GM19397 (cell line): ENCODE measurements at regions not wholly inside any gene's neighbourhood (a gene's known extent, or its start where the extent isn't known, plus 50 kb on each side); places are given as distances from the start of the nearest gene placed in this dataset.
"Not testable (repeated sequence)": the region's sequence is repeated elsewhere in the genome, so short reads cannot be mapped to it uniquely, and the experiment has no call there.

Experiments
- ATAC-seq: cut with Tn5 transposase; IDR thresholded peaks from one replicate; pipeline ENCODE4 v1.9.1; 2021; ENCODE audit warnings: mild to moderate bottlenecking, moderate library complexity; ENCODE audit not compliant: unreplicated experiment

DNA sequence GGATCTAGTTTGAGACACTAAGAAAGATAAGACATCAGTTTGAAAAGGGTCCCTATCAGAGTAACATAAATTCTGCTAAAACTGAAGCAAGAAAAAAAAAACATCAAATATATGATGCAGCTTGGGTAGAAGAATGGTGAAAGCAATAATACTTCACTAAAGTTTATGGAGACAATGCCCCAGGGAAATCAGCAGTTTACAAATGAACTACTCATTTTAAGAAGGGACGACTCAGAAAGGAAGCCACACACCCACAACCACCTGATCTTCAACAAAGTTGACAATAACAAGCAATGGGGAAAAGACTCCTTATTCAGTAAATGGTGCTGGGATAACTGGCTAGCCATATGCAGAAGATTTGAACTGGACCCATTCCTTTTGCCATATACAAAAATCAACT lies 143.5 kb downstream of the TPBG start:
- ATAC-seq = no peak

DNA sequence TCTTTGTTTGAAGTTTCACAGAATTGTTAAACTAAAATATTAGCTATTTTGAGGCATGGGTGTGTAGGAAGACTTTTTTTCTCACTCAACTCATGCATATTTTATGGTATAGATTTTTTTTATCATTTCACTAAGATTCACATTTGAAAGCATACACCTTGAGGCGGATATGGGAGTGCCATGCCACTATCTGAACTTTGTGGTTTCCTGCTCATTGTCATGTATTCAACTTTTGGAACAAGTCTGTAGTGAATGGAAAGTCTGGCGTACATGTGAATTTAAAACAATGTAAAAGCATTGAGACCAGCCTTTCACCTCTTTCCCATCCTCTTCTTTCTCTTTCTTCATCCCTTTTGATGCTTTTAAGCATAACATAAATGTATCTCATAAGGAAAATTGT lies 147.9 kb downstream of the TPBG start:
- ATAC-seq = no peak

DNA sequence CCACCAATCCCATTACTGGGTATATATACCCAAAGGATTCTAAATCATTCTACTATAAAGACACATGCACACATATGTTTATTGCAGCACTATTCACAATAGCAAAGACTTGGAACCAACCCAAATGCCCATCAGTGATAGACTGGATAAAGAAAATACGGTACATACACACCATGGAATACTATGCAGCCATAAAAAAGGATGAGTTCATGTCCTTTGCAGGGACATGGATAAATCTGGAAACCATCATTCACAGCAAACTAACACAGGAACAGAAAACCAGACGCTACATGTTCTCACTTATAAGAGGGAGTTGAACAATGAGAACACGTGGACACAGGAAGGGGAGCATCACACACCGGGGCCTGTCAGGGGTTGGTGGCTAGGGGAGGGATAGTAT lies 154.3 kb downstream of the TPBG start:
- not testable (repeated sequence) for ATAC-seq

DNA sequence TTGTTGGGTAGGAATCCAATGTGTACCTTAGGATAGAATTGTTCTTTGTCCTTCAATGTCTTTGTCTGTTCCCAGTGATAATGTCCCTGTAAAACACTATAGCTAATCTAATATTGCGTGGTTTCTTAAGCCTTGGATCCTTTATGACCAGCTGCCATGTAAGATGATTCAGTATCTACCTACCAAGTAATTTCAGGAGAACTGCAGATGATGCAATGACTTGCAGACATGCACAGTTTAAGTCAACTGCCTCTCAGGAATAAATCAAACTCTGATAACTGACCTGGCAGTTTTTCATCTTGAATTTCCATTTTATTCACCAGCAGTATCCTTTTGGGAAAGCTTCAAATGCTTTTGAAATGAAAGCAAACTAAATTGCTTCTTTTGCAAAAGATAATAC lies 157.8 kb downstream of the TPBG start:
- no peak for ATAC-seq

DNA sequence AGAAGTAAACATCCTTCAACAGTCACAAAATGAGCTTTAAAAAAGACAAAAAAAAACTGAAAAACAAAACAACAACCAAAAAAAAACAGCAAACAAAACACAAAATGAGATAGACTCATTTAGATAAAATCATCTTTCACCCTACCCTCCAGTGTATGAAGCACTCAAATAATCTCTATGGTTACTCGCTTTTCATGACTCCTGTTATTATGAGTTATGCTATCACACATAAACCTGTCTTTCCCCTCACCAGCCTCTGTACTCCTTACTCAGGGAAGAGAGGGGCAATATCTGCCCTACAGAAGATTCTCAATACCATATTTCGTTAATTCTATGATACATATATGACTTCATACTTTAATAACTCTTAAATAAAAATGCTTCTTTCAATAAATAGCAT lies 158.2 kb downstream of the TPBG start:
- no peak for ATAC-seq

DNA sequence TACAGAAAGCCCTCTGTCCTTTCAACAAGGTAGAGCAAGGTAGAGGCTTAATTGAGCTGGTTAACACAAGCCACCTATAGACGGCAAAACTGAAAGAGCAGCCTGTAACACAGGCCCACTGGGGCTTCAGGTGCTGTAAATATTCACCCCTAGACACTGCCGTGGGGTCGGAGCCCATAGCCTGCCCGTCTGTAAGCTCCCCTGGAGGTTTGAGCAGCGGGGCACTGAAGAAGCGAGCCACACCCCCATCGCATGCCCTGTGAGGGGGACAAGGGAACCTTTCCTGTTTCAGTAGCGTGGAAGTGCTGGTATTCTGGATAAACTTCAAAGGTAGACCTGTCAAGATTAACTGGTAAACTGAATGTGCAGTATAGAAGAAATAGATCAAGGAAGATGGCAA lies 160.4 kb downstream of the TPBG start:
- no peak for ATAC-seq

DNA sequence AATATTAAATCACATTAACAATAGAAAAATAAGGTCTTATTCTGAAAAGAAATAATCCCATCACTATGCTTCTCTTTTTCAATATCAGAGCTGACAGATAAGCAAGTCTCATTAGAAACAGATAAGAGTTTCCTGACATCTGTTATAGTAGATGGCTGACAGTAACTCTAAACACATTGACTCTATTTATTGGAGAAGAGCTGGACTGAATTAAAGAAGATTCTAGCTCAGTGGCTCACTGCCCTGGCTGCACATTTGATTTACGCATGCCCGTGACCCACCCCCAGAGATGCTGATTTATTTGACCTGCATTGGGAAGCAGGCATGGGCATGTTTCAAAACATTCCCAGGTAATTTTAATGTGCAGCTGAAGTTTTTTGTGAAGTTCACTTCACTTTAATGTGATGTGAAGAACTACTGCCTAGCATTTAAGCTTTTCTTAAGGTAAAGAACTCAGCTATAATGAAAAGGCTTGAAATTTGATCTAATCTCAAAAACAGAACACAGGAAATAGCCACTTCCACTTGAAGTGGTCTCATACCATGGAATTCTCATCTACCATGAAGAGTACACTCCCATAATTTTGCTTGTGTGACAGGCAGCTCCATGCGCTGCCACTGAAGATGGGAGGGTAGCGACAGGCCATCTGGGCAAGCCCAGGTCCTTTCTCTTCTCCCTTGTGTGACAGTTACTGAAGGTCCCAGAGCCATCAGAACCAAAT lies 162.3 kb downstream of the TPBG start:
- ATAC-seq = no peak

DNA sequence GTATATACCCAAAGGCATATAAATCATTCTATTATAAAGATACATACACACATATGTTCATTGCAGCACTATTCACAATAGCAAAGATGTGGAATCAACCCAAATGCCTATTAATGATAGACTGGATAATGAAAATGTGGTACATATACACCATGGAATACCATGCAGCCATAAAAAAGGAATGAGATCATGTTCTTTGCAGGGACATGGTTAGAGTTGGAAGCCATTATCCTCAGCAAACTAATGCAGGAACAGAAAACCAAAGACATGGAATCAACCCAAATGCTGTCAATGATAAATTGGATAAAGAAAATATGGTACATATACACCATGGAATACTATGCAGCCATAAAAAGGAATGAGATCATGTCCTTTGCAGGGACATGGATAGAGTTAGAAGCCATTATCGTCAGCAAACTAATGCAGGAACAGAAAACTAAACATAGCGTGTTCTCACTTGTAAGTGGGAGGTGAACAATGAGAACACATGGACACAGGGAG lies 166.4 kb downstream of the TPBG start:
- ATAC-seq = not testable (repeated sequence)

DNA sequence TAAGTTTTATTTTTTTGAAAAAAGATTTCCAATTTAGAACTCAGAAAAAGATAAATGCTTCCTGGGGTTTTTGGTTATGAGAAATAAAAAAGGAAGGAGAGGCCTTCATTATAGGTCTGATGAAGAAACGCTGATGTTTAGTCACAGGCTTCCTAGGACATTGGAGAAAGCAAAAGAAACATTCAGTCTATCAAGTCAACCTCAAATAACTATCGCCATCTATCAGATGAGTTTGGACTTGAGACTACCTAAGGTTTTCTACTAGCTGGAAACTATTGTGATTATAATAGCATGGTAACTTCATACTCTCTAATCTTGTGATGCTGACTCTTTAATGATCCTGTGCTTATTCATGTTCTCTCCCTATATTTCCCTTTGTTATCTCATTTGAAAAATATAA lies 171.3 kb downstream of the TPBG start:
- no peak for ATAC-seq

DNA sequence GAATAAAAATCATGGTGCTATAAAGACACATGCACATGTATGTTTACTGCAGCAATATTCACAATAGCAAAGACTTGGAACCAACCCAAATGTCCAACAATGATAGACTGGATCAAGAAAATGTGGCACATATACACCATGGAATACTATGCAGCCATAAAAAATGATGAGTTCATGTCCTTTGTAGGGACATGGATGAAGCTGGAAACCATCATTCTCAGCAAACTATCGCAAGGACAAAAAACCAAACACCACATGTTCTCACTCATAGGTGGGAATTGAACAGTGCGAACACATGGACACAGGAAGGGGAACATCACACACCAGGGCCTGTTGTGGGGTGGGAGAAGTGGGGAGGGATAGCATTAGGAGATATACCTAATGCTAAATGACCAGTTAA lies 185.9 kb downstream of the TPBG start:
- not testable (repeated sequence) for ATAC-seq

DNA sequence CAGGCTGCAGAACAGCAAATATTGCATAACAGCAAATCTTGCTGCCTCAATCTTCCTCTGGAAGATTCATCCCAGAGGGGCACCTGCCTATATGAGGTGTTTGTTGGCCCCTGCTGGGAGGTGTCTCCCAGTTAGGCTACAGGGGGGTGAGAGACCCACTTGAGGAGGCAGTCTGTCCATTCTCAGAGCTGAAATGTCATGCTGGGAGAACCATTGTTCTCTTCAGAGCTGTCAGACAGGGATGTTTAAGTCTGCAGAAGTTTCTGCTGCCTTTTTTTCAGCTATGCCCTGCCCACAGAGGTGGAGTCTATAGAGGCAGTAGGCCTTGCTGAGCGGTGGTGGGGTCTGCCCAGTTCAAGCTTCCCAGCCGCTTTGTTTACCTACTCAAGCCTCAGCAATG lies 187.7 kb downstream of the TPBG start:
- ATAC-seq = not testable (repeated sequence)

DNA sequence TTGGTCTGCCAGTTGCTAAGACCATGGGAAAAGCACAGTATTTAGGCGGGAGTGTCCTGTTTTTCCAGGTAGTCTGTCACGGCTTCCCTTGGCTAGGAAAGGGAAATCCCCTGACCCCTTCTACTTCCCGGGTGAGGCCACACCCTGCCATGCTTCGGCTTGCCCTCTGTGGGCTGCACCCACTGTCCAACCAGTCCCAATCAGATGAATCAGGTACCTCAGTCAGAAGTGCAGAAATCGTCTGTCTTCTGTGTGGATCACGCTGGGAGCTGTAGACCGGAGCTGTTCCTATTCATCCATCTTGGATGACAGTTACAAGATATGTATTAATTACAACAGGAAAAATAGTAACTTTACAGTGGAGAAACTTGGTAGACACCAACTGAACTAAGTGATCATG lies 188.2 kb downstream of the TPBG start:
- no peak for ATAC-seq

DNA sequence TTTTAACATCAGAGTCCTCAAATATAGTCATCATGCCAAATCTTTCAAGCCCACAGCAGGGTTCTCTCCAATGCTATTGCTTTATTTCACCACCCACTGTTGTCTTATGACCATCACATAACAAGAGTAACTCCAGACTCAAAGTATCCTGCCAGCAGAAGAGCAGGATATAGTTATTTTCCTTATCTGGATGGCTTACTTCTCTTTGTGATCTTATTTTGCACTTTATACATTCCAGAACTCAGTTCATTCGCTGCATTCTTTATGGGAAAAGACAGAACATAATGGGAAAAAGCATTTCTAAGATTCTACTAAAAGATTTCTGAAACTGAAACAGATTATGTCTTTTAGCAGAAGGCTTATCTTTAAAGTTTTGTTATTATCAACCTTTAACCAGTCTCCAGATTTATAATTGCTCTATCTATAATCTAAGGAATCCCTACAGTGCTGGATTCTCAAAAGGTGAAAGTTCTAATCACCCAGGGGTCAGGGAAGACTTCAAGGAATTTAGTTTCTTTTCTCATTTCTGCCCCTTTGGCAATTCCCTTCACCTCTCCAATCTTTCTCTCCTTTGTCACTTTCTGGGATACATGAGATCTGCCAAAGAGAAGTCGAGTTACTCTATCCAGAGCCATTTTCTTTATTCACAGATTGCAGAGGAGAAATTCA lies 190.4 kb downstream of the TPBG start:
- ATAC-seq = no peak

DNA sequence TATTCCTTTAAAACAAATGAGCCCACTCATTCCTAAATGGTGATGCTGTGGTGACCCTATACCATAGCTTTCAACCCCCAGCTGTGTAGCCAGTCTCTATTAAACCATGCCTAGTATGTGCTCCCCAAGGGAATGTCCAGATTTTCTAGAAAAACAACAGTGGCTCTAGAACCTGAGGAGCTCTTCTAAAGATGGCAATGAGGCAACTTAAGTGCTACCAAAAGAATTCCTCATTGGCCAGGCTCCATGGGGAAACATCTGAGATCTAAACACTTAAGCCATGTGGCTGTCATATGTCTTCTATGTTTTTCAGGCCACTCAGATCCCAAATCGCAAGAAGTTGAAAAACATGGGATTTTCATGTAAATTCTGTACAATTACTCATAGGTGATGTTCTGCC lies 191.0 kb downstream of the TPBG start:
- no peak for ATAC-seq

DNA sequence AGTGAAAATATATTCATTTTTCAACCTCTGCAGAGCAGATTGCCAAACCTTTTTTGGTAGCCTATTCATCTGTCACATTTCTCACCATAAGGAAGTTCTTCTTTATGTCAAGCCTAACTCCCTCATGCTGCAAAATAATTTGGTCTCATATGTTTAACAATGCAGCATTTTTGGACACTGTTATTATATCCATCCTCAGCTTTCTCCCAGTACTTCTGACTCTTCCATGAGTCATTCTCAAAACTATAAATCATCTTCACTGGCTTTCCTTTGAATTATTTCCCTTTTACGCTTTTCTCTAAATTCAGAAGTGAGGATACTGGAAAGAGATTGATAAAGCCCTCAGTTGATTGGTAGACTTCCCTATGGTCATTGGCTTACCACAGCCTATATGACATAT lies 192.2 kb downstream of the TPBG start:
- no peak for ATAC-seq

DNA sequence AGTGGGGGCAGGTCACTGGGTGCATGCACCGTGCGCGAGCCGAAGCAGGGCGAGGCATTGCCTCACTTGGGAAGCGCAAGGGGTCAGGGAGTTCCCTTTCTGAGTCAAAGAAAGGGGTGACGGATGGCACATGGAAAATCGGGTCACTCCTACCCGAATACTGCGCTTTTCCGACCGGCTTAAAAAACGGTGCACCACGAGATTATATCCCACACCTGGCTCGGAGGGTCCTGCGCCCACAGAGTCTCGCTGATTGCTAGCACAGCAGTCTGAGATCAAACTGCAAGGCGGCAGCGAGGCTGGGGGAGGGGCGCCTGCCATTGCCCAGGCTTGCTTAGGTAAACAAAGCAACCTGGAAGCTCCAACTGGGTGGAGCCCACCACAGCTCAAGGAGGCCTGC lies 194.9 kb downstream of the TPBG start:
- not testable (repeated sequence) for ATAC-seq

DNA sequence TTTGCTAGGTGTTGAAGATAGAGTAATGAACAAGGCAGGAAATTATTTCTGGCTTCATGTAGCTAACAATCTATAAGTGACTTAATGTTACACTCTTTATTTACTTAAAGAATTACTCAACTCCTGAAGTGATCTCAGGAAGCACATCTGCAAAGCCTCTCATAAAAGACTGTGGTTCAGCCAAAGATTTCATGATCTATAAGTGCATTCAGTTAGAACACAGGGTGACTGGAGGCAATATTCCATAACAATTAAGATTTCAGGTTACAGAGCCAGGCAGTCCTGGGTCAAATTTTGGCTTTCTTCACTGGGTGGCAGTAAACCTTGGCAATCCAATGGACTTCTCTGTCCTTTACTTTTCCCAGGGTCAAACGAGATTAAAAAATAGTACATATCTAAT lies 204.0 kb downstream of the TPBG start:
- ATAC-seq = no peak

DNA sequence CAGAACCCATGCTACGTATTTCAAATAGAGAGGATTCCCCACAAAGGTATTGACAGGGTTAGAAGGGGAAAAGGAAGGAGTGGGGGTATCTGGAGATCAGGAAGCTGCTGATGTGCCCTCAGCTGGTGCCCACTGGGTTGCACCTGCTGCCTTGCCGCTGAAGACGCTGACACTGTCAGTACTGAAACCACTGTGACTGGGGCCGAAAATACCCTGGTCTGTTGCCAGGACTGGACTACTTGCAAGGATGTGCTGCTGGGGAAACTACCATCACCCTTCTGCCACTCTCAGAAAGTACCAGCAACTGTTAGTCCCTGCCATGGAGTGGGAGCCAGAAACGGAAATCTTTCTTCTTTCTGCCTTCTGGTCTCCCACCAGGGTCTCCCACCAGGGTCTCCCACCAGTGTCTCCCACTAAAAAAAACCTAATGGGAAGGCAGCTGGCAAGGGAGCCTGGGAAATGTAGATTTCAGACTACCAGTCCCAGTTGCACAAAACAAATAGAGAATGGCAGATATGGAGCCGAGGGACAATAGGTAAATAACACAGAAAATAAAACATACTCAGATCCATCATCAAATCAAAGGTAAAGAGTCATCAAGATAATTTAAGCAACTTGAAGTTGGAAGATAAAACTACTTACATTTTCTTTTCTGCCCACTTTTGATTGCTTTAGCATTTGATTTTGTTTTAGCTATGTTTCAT lies 204.8 kb downstream of the TPBG start:
- ATAC-seq = peak; percentile 92

DNA sequence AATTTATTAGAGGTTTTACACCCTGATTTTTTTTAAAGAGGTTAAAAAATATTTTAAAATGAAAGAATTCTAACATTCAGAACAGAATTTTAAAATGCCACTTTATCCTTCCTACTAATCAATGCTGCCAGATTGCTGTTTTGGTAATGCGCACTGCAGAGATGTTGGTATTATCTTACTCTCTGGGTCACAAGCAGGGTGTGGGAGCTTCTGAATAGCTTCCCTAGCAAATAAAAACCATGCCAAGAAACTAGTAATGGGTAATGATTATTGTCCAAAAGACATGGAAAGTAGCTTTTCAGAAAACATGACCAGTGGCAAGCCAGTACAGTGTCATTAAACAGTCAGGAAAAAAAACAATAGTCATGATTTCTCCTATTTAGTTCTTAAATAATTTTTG lies 205.4 kb downstream of the TPBG start:
- no peak for ATAC-seq

DNA sequence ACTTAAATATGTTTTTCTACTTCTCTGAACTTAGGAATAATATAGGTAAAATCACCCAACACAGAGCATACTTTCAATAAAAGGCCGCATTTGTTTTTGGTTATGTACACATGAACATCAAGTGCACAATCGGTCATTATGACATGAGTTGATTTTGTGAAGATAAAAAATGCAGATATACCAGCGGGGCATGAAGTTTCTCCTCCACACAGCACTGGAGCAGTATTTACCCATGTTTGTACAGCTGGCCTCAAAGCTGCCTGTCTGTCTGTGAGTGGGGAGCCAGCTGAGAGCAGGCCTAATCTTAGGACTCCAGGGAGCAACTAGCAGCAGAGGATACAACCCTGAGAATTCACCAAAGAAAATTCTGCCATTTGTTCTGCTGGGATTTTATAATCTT lies 206.5 kb downstream of the TPBG start:
- ATAC-seq = no peak

DNA sequence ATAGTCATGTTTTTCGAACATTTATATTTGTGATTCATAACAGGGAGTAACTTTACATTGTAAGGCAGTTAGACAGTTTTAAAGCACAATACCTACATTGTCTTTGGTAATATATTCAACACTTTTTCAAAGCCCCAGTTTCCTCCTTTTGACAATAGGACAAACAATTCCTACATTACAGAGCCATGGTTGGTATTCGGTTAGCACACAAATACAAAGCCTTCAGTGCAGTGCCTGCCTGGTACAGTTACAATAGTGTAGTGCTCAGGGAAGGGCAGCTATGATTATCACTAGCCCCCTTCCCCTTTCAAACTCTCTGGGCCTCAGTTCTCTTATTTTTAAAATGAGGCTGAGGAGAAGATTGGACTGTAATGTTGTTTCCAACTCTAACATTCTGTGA lies 207.8 kb downstream of the TPBG start:
- no peak for ATAC-seq
